Transverse colon (tissue), 4 donors: ENCODE measurements at regions not wholly inside any gene's neighbourhood (a gene's known extent, or its start where the extent isn't known, plus 50 kb on each side); places are given as distances from the start of the nearest gene placed in this dataset.

Source experiments
- DNase-seq: peaks from one replicate; pipeline ENCODE4 v3.0.0-alpha.2; 2019
- H3K27ac ChIP-seq, 4 donors: fragments of 200-600 bp; sonication (generic); 2 replicates each; pipeline ENCODE4 v1.5.1; 2016 to 2018; ENCODE audit warnings: inconsistent platforms in 4 of 4
- H3K27me3 ChIP-seq: fragments of 200-600 bp; sonication (generic); 2 replicates; pipeline ENCODE4 v1.5.1; 2017; ENCODE audit warnings: inconsistent platforms
- H3K36me3 ChIP-seq, 4 donors: fragments of 200-600 bp; sonication (generic); 2 replicates each; pipeline ENCODE4 v1.5.1; 2017 to 2019; ENCODE audit warnings: inconsistent platforms in 4 of 4
- H3K4me1 ChIP-seq, 4 donors: fragments of 200-600 bp; sonication (generic); 2 replicates each; pipeline ENCODE4 v1.5.1; 2017 to 2020; ENCODE audit warnings: inconsistent platforms in 4 of 4
- H3K4me3 ChIP-seq, 4 donors: fragments of 200-600 bp; sonication (generic); 1 replicate in 1 of 4; 2 replicates in 3 of 4; pipeline versions ENCODE4 v1.5.1 to v1.6.1; 2017 to 2019; ENCODE audit warnings: inconsistent platforms in 4 of 4
- H3K9me3 ChIP-seq, 2 donors: fragments of 200-600 bp; sonication (generic); 2 replicates each; pipeline ENCODE4 v1.5.1; 2017 to 2019; ENCODE audit warnings: inconsistent platforms in 2 of 2
- CTCF ChIP-seq, 5 experiments: fragments of 200-600 bp in 3 of 5; fragments of 450-650 bp in 2 of 5; sonication (generic) in 3 of 5; IDR thresholded peaks; 1 replicate in 2 of 5; 2 replicates in 3 of 5; pipeline ENCODE4 v1.5.1; 2016 to 2017; ENCODE audit warnings: antibody characterized with exemption in 5 of 5, inconsistent platforms in 3 of 5, mild to moderate bottlenecking in 2 of 5, moderate library complexity in 1 of 5
- EP300 ChIP-seq: sonication (generic); formaldehyde crosslinking; IDR thresholded peaks from one replicate; pipeline ENCODE4 v1.6.1; 2017; ENCODE audit warnings: antibody characterized with exemption, low read depth
- POLR2A ChIP-seq: fragments of 450-650 bp; IDR thresholded peaks from one replicate; pipeline ENCODE4 v1.6.1; 2016; ENCODE audit warnings: antibody characterized with exemption, mild to moderate bottlenecking, moderate library complexity
- POLR2AphosphoS5 ChIP-seq, 3 donors: sonication (generic); formaldehyde crosslinking; IDR thresholded peaks; one replicate each; pipeline ENCODE4 v1.6.1; 2016; ENCODE audit warnings: antibody characterized with exemption in 3 of 3
- WGBS, 2 donors: methylation state at CpG; one replicate each; pipeline ENCODE4 v1.1.5; 2018; ENCODE audit warnings: low coverage in 1 of 2; 5-methylcytosine and 5-hydroxymethylcytosine counted together
- in situ Hi-C, 4 donors: fragments of 200-750 bp; cut with MboI; loops; one replicate each; pipeline versions ENCODE4 v1.15.0 to v1.15.1; 2017; ENCODE audit warnings: low sequenced_read_pairs in 3 of 4, low pct_ligation_motif_present in 1 of 4, low pct_unique_long_range_greater_than_20kb in 1 of 4
- intact Hi-C: fragments of 100-400 bp; cut with DNase I; formaldehyde crosslinking; loops from one replicate; pipeline ENCODE4 v1.15.1; 2023; ENCODE audit warnings: low total_unique reads

- no peak for TF ChIP-seq POLR2A
- TF ChIP-seq EP300, result no peak
- no peak for TF ChIP-seq POLR2AphosphoS5 (IDR thresholded peaks at IDR 0.05)
- no peak for TF ChIP-seq CTCF (IDR thresholded peaks at IDR 0.05)
- no peak for DNase-seq
- 80 to 86% methylated on average over 6 to 9 of the region's 9 CpGs for WGBS, 2 donors
- no peak overlapping the region for H3K4me3 ChIP-seq
- no peak overlapping the region for H3K27ac ChIP-seq
- H3K36me3 ChIP-seq, result no peaks in the 10 kb centered on the region
- no peaks in the 10 kb centered on the region for H3K4me1 ChIP-seq
- H3K9me3 ChIP-seq, result no peaks in the 10 kb centered on the region
- in situ Hi-C loops (no loop called here), intact Hi-C loops (no loop called here)
- no peaks in the 10 kb centered on the region for H3K27me3 ChIP-seq
Observed at GRCh38 chr2:175568109-175568730, 386.7 kb upstream of the ATP5MC3 start.

- 60 to 66% methylated on average over 4 of the region's 4 CpGs for whole genome bisulfite sequencing, 2 donors
- DNase-seq, result no peak
- no peak for TF ChIP-seq CTCF (IDR thresholded peaks at IDR 0.05)
- no peak for TF ChIP-seq POLR2A
- TF ChIP-seq POLR2AphosphoS5 (IDR thresholded peaks at IDR 0.05), result no peak
- no peak for TF ChIP-seq EP300
- no peak overlapping the region for H3K27ac ChIP-seq
- H3K9me3 ChIP-seq, result no peaks in the 10 kb centered on the region
- H3K36me3 ChIP-seq, result no peaks in the 10 kb centered on the region
- in situ Hi-C loops (no loop called here), intact Hi-C loops (no loop called here)
- no peaks in the 10 kb centered on the region for H3K4me1 ChIP-seq
- H3K27me3 ChIP-seq, result no peaks in the 10 kb centered on the region
- no peak overlapping the region for H3K4me3 ChIP-seq
Observed at GRCh38 chr2:175567435-175568061, 386.0 kb upstream of the ATP5MC3 start.

- in situ Hi-C loops (no loop called here), intact Hi-C loops (no loop called here)
- Histone ChIP-seq H3K9me3 (no peaks in the 10 kb centered on the region), H3K27ac (no peak overlapping the region), H3K27me3 (no peaks in the 10 kb centered on the region), H3K4me3 (no peak overlapping the region), H3K4me1 (no peaks in the 10 kb centered on the region), H3K36me3 (no peaks in the 10 kb centered on the region)
- no peak for TF ChIP-seq EP300
- TF ChIP-seq POLR2A, result no peak
- TF ChIP-seq CTCF (IDR thresholded peaks at IDR 0.05), result no peak
- no peak for TF ChIP-seq POLR2AphosphoS5 (IDR thresholded peaks at IDR 0.05)
- no peak for DNase-seq
- WGBS, 2 donors, result 80% methylated on average over 3 to 5 of the region's 5 CpGs
Observed at GRCh38 chr2:175560521-175561169, 379.1 kb upstream of the ATP5MC3 start.

- Histone ChIP-seq H3K9me3 (no peaks in the 10 kb centered on the region), H3K36me3 (no peaks in the 10 kb centered on the region), H3K4me1 (no peaks in the 10 kb centered on the region), H3K27ac (no peak overlapping the region), H3K27me3 (no peaks in the 10 kb centered on the region), H3K4me3 (no peak overlapping the region)
- 75 to 89% methylated on average over 3 of the region's 3 CpGs for whole genome bisulfite sequencing, 2 donors
- intact Hi-C loops, result no loop called here
- TF ChIP-seq POLR2A (no peak), EP300 (no peak), CTCF (IDR thresholded peaks at IDR 0.05) (no peak), POLR2AphosphoS5 (IDR thresholded peaks at IDR 0.05) (no peak)
- no peak for DNase-seq
- in situ Hi-C loops, result no loop called here
Observed at GRCh38 chr2:175559613-175560012, 378.1 kb upstream of the ATP5MC3 start.
